HepG2 (cell line): ENCODE measurements at regions not wholly inside any gene's neighbourhood (a gene's known extent, or its start where the extent isn't known, plus 50 kb on each side); places are given as distances from the start of the nearest gene placed in this dataset.

Source experiments
- RAD21 ChIP-seq: fragments of 450-650 bp; formaldehyde crosslinking; IDR thresholded peaks from 2 replicates; pipeline ENCODE4 v1.5.0; 2020; ENCODE audit warnings: mild to moderate bottlenecking
- ZKSCAN1 ChIP-seq: fragments of 150-350 bp; IDR thresholded peaks from 2 replicates; pipeline ENCODE4 v1.6.1; 2014; ENCODE audit warnings: low read length

DNA sequence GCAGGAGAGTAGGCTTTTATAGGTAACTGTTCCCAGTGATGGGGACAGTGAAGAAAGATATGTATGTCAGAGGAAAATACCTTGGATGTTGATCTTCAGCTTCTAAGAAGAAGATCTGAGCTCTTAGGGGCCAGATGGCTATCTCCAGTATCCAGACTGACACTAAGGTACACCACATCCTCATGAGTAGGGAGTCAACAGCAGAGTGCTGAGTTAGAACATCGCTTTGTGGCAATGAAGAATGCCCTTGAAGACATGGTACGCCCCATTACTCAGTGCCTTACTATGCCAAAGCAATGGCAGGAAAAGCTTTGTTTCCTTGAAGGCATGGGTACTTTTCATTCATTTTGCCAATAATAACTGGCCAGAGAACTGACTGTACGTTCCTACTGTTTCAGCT is 263.7 kb downstream of the CEMIP2 start:
- TF ChIP-seq ZKSCAN1, result no peak
- no peak for TF ChIP-seq RAD21 (CRISPR knock-in tag)
